ENCODE measurements at regions not wholly inside any gene's neighbourhood (a gene's known extent, or its start where the extent isn't known, plus 50 kb on each side); places are given as distances from the start of the nearest gene placed in this dataset.

DNA sequence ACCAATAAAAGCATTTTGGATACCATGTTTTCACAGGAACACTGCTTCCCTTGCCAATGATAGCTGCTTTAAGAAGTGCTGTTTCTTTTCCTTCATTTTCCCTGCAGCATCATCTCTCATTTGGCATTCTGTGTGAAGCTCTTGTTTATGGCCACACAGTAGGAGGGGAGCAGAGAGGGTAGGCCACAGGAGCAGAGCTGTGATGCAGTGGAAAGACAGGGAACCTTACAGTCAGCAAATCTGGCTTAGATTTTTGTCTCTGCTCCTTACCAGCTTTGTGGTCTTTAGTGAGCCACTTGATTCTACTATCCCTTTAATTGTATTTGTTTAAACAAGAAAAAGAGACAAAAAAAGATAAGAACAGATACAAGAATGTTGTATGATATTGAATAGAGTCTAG lies 138.7 kb downstream of the RPL22L1 start:
- H3K36me3 Mint-ChIP-seq: no peaks in the 10 kb centered on the region
- peaks cover 0 to 2% (median 0%) of the 10 kb centered on the region in 7 donors for H3K9me3 Mint-ChIP-seq
- H3K27ac ChIP-seq (ENCODE audit: insufficient read depth, low read length, poor library complexity, severe bottlenecking): no peak overlapping the region
- H3K4me3 Mint-ChIP-seq: no peak overlapping the region
- H3K4me1 ChIP-seq (ENCODE audit: control insufficient read depth, insufficient read depth, low read length, poor library complexity, severe bottlenecking): no peaks in the 10 kb centered on the region
- H3K27ac Mint-ChIP-seq: no peak overlapping the region
- no peaks in the 10 kb centered on the region for H3K9me3 ChIP-seq (ENCODE audit: control insufficient read depth in 2 of 2, low read length in 2 of 2)
- peaks cover 4% of the 10 kb centered on the region for H3K27me3 ChIP-seq (ENCODE audit: control insufficient read depth, insufficient read depth, low read length)
- no peak overlapping the region for H3K4me3 ChIP-seq (ENCODE audit: low read depth, low read length)
- H3K4me1 Mint-ChIP-seq: no peaks in the 10 kb centered on the region
- DNase-seq (no peak), ATAC-seq (ENCODE audit: low read depth in 2 of 2) (no peak)
- H3K36me3 ChIP-seq (ENCODE audit: control insufficient read depth, insufficient read depth, low read length): no peaks in the 10 kb centered on the region
- H3K27me3 Mint-ChIP-seq: peaks cover 5% of the 10 kb centered on the region

DNA sequence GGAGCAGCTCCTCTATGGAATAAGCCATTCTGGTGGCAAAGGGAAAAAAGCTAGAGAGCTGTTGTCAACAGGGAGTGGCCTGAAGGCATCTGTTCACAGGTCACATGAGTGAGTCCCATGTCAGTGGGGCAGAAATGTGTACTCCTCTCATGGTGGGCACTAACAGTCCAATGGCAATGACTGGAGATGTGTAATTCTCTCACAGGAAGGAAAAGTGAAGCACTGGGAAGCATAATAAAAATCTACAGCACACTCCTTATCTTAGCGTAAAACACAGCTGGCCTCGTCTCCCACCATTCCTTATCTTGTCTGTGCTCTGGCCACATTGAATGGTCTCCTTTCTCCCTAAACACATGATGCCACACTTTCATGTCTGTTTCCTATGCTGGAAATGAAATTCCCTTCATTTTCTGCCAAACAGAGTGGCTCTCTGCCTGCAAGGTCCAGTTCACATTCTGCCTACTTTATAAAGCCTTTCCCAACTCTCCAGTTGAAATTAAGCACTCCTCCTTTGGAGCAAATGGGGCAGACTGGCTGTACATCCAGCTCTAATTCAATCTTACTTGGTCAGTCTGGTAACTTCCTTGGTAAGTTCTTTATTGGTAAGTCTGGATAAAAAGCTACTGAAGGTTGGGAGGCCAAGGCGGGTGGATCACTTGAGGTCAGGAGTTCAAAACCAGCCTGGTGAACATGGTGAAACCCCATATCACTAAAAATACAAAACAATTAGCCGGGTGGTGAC lies 139.8 kb downstream of the RPL22L1 start:
- no peak overlapping the region for H3K4me3 ChIP-seq (ENCODE audit: low read depth, low read length)
- ATAC-seq (ENCODE audit: low read depth in 2 of 2) (no peak), DNase-seq (no peak)
- no peaks in the 10 kb centered on the region for H3K36me3 Mint-ChIP-seq
- H3K4me1 ChIP-seq (ENCODE audit: control insufficient read depth, insufficient read depth, low read length, poor library complexity, severe bottlenecking): no peaks in the 10 kb centered on the region
- no peaks in the 10 kb centered on the region for H3K9me3 Mint-ChIP-seq
- no peaks in the 10 kb centered on the region for H3K4me1 Mint-ChIP-seq
- H3K27me3 ChIP-seq (ENCODE audit: control insufficient read depth, insufficient read depth, low read length): peaks cover 4% of the 10 kb centered on the region
- no peak overlapping the region for H3K4me3 Mint-ChIP-seq
- peaks cover 5% of the 10 kb centered on the region for H3K27me3 Mint-ChIP-seq
- H3K27ac Mint-ChIP-seq: no peak overlapping the region
- no peak overlapping the region for H3K27ac ChIP-seq (ENCODE audit: insufficient read depth, low read length, poor library complexity, severe bottlenecking)
- H3K36me3 ChIP-seq (ENCODE audit: control insufficient read depth, insufficient read depth, low read length): no peaks in the 10 kb centered on the region
- no peaks in the 10 kb centered on the region for H3K9me3 ChIP-seq (ENCODE audit: control insufficient read depth in 2 of 2, low read length in 2 of 2)

DNA sequence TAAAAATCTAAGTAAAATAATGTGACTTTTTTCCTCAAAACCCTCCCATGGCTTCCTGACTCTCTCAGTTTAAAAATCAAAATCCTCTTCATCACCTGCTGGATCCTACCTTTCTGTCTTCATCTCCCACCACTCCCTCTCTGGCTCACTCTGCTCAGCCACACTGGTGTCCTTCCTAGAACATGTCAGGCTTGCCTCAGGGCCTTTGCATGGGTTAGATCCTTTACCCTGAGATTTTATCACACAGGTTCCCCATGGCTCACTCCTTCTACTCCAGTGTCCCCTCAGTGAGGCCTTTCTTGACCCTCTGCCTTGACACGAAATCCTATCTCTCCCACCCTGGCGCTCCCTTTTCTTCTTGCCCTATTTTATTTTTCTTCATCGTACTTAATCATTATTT lies 141.8 kb downstream of the RPL22L1 start:
- ATAC-seq (ENCODE audit: low read depth in 2 of 2) (no peak), DNase-seq (no peak)
- no peak overlapping the region for H3K27ac ChIP-seq (ENCODE audit: insufficient read depth, low read length, poor library complexity, severe bottlenecking)
- no peaks in the 10 kb centered on the region for H3K9me3 ChIP-seq (ENCODE audit: control insufficient read depth in 2 of 2, low read length in 2 of 2)
- H3K36me3 ChIP-seq (ENCODE audit: control insufficient read depth, insufficient read depth, low read length): no peaks in the 10 kb centered on the region
- H3K36me3 Mint-ChIP-seq: no peaks in the 10 kb centered on the region
- H3K4me1 Mint-ChIP-seq: no peaks in the 10 kb centered on the region
- H3K4me1 ChIP-seq (ENCODE audit: control insufficient read depth, insufficient read depth, low read length, poor library complexity, severe bottlenecking): no peaks in the 10 kb centered on the region
- H3K27me3 ChIP-seq (ENCODE audit: control insufficient read depth, insufficient read depth, low read length): peaks cover 4% of the 10 kb centered on the region
- H3K9me3 Mint-ChIP-seq: no peaks in the 10 kb centered on the region
- H3K4me3 ChIP-seq (ENCODE audit: low read depth, low read length): no peak overlapping the region
- H3K27ac Mint-ChIP-seq: no peak overlapping the region
- no peak overlapping the region for H3K4me3 Mint-ChIP-seq
- H3K27me3 Mint-ChIP-seq: peaks cover 5% of the 10 kb centered on the region

DNA sequence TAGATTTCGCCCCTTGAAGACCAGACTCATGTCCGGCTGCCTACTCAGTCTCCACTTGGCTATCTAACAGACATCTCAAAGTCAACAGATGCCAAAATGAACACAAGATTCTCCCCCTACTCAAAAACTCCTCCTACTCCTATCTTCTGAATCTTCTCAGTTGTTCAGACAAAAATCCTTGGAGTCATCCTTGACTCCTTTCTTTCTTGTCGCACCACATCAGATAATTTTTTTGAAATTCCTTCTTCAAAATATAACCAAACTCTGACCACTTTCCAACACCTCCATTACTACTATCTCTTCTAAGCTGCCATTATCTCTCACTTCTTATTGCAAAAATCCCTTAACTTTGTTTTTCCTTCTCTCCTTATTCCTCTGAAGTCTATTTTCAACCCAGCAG lies 141.9 kb upstream of the SLC7A14 start:
- Histone ChIP-seq H3K4me3 (ENCODE audit: low read depth, low read length) (no peak overlapping the region), H3K4me1 (ENCODE audit: control insufficient read depth, insufficient read depth, low read length, poor library complexity, severe bottlenecking) (no peaks in the 10 kb centered on the region), H3K9me3 (ENCODE audit: control insufficient read depth in 2 of 2, low read length in 2 of 2) (no peaks in the 10 kb centered on the region), H3K27ac (ENCODE audit: insufficient read depth, low read length, poor library complexity, severe bottlenecking) (no peak overlapping the region), H3K27me3 (ENCODE audit: control insufficient read depth, insufficient read depth, low read length) (peaks cover 4% of the 10 kb centered on the region), H3K36me3 (ENCODE audit: control insufficient read depth, insufficient read depth, low read length) (no peaks in the 10 kb centered on the region)
- H3K27ac Mint-ChIP-seq: no peak overlapping the region
- ATAC-seq (ENCODE audit: low read depth in 2 of 2) (no peak), DNase-seq (no peak)
- no peaks in the 10 kb centered on the region for H3K4me1 Mint-ChIP-seq
- no peak overlapping the region for H3K4me3 Mint-ChIP-seq
- peaks cover 5% of the 10 kb centered on the region for H3K27me3 Mint-ChIP-seq
- no peaks in the 10 kb centered on the region for H3K36me3 Mint-ChIP-seq
- H3K9me3 Mint-ChIP-seq: no peaks in the 10 kb centered on the region

DNA sequence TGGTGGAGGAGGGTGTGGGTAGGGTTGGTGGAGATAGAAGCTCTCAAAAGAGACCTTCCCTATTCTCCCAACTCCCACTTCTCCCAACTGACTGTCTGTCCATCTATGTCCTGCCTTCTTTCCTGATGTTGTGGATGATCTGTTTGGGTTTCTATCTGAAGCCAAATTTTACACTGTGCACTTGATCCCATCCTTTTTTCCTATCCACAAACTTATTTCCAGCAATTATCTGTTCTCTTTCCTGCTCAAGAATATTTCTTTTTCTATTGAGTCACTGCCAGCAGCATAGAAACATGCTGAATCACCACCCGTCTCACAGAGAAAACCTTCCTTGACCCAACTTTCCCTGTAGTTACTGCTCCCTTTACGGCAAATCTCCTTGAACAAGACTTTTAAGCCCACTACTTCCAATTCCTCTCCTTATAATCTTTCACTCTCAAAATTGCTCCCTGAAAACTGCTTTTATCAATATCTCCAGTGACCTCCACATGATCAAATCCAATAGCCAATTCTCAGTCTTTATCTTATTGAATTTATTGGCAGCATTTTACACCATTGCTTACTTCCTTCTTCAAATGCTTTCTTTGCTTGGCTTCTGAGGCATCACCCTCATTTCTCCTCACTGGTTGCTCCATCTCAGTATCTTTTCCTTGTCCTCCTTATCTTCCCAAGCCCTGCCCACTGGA lies 141.2 kb upstream of the SLC7A14 start:
- Histone ChIP-seq H3K4me3 (ENCODE audit: low read depth, low read length) (no peak overlapping the region), H3K9me3 (ENCODE audit: control insufficient read depth in 2 of 2, low read length in 2 of 2) (no peaks in the 10 kb centered on the region), H3K4me1 (ENCODE audit: control insufficient read depth, insufficient read depth, low read length, poor library complexity, severe bottlenecking) (no peaks in the 10 kb centered on the region), H3K36me3 (ENCODE audit: control insufficient read depth, insufficient read depth, low read length) (no peaks in the 10 kb centered on the region), H3K27ac (ENCODE audit: insufficient read depth, low read length, poor library complexity, severe bottlenecking) (no peak overlapping the region), H3K27me3 (ENCODE audit: control insufficient read depth, insufficient read depth, low read length) (peaks cover 3% of the 10 kb centered on the region)
- Mint-ChIP-seq H3K27me3 (peaks cover 5% of the 10 kb centered on the region), H3K36me3 (no peaks in the 10 kb centered on the region), H3K4me1 (no peaks in the 10 kb centered on the region), H3K4me3 (no peak overlapping the region), H3K27ac (no peak overlapping the region), H3K9me3 (no peaks in the 10 kb centered on the region)
- no peak for ATAC-seq (ENCODE audit: low read depth in 2 of 2)
- DNase-seq: no peak

DNA sequence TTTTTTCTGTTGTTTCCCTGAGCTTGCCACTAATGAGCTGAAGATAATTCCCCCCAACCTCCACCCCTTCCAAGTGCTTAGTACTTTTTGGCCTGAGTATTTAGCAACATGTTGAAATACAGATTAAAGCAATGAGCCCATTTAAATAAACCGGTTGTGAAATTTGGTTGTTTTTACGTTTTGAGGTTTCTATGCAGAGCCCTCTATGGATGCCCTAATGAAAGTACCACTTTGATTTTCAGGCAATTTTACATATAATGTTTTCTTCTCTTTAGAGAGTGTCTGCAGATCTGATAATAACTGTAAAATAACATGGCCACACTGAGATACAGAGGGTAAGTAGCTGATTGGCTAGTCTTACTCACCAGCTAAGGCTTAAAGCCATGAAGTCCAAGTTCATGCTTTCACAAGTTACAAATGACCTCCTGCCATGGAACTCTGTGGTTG lies 139.4 kb upstream of the SLC7A14 start:
- no peaks in the 10 kb centered on the region for H3K36me3 ChIP-seq (ENCODE audit: control insufficient read depth, insufficient read depth, low read length)
- no peaks in the 10 kb centered on the region for H3K4me1 Mint-ChIP-seq
- no peak overlapping the region for H3K27ac ChIP-seq (ENCODE audit: insufficient read depth, low read length, poor library complexity, severe bottlenecking)
- no peaks in the 10 kb centered on the region for H3K36me3 Mint-ChIP-seq
- no peak overlapping the region for H3K4me3 Mint-ChIP-seq
- no peaks in the 10 kb centered on the region for H3K9me3 ChIP-seq (ENCODE audit: control insufficient read depth in 2 of 2, low read length in 2 of 2)
- no peaks in the 10 kb centered on the region for H3K27me3 Mint-ChIP-seq
- ATAC-seq (ENCODE audit: low read depth in 2 of 2) (no peak), DNase-seq (no peak)
- H3K4me1 ChIP-seq (ENCODE audit: control insufficient read depth, insufficient read depth, low read length, poor library complexity, severe bottlenecking): no peaks in the 10 kb centered on the region
- no peaks in the 10 kb centered on the region for H3K27me3 ChIP-seq (ENCODE audit: control insufficient read depth, insufficient read depth, low read length)
- H3K27ac Mint-ChIP-seq: no peak overlapping the region
- H3K9me3 Mint-ChIP-seq: no peaks in the 10 kb centered on the region
- H3K4me3 ChIP-seq (ENCODE audit: low read depth, low read length): no peak overlapping the region

DNA sequence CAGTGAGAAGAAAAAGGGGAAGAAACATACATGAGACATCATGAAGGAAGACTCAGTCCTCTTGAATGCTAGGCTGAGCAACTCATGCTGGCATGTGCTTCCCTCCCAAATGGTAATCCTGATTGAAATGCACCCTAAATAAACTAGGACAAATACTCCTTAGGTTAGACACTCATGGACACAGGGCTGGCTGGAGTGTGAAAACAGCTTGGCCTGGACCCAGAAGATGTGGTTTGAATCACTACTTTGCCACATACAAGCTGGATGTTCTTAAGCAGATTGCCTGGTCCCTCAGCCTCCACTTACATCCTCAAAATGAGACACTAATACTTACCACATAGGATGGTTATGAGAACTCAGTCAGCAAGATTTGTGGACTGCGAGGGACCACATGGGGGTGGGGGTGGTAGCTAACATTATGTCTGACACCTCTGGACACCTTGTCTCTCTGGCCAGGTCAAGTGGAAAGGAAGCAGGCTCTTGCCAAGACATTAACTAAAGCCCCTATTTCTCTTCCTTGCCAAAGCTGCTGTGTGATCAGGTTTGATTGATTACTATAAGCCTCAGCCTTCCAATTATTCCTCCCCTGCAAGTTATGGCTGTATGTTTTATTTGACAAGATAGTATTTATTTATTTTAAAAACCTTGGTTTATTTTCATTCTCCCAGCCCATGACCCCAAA lies 138.9 kb upstream of the SLC7A14 start:
- no peaks in the 10 kb centered on the region for H3K27me3 ChIP-seq (ENCODE audit: control insufficient read depth, insufficient read depth, low read length)
- Mint-ChIP-seq H3K4me3 (no peak overlapping the region), H3K9me3 (no peaks in the 10 kb centered on the region), H3K27ac (no peak overlapping the region), H3K4me1 (no peaks in the 10 kb centered on the region), H3K36me3 (no peaks in the 10 kb centered on the region), H3K27me3 (no peaks in the 10 kb centered on the region)
- no peaks in the 10 kb centered on the region for H3K9me3 ChIP-seq (ENCODE audit: control insufficient read depth in 2 of 2, low read length in 2 of 2)
- H3K36me3 ChIP-seq (ENCODE audit: control insufficient read depth, insufficient read depth, low read length): no peaks in the 10 kb centered on the region
- H3K4me3 ChIP-seq (ENCODE audit: low read depth, low read length): no peak overlapping the region
- no peak for DNase-seq
- ATAC-seq (ENCODE audit: low read depth in 2 of 2): no peak
- no peaks in the 10 kb centered on the region for H3K4me1 ChIP-seq (ENCODE audit: control insufficient read depth, insufficient read depth, low read length, poor library complexity, severe bottlenecking)
- no peak overlapping the region for H3K27ac ChIP-seq (ENCODE audit: insufficient read depth, low read length, poor library complexity, severe bottlenecking)

All from CD4-positive, CD25-positive, alpha-beta regulatory T cell (primary cell).